Activated T-helper 1 cell treated with anti-CD3 and anti-CD28 coated beads, Interleukin-12 subunit alpha, Interleukin-12 subunit beta, Interleukin-2, Interleukin-4 antibody, amounts not matched to agents 30 ng/mL and 10 ng/mL and 1 ng/mL, durations not matched to agents 14 hours and 24 hours and 36 hours (primary cell): ENCODE measurements at regions not wholly inside any gene's neighbourhood (a gene's known extent, or its start where the extent isn't known, plus 50 kb on each side); places are given as distances from the start of the nearest gene placed in this dataset.

Experiments
- DNase-seq: peaks from one replicate; pipeline ENCODE4 v3.0.0; 2021; ENCODE audit warnings: low spot score
- H3K27ac Mint-ChIP-seq: one replicate; pipeline ENCODE4 v1.8.0; 2021; ENCODE audit warnings: mild to moderate bottlenecking, mixed read lengths
- H3K27me3 Mint-ChIP-seq: one replicate; pipeline ENCODE4 v1.8.0; 2022; ENCODE audit warnings: mild to moderate bottlenecking, moderate library complexity, mixed read lengths; ENCODE audit not compliant: insufficient read depth
- H3K36me3 Mint-ChIP-seq: one replicate; pipeline ENCODE4 v1.8.0; 2021; ENCODE audit warnings: low read depth, mixed read lengths
- H3K4me1 Mint-ChIP-seq: one replicate; pipeline ENCODE4 v1.8.0; 2021; ENCODE audit warnings: low read depth, mixed read lengths
- H3K4me3 Mint-ChIP-seq: one replicate; pipeline ENCODE4 v1.8.0; 2021; ENCODE audit warnings: mild to moderate bottlenecking, moderate library complexity, mixed read lengths
- H3K9me3 Mint-ChIP-seq: one replicate; pipeline ENCODE4 v1.8.0; 2021; ENCODE audit warnings: mixed read lengths
- intact Hi-C: fragments of 100-400 bp; cut with micrococcal nuclease; formaldehyde crosslinking; loops from one replicate; pipeline ENCODE4 v1.15.1; 2024

DNA sequence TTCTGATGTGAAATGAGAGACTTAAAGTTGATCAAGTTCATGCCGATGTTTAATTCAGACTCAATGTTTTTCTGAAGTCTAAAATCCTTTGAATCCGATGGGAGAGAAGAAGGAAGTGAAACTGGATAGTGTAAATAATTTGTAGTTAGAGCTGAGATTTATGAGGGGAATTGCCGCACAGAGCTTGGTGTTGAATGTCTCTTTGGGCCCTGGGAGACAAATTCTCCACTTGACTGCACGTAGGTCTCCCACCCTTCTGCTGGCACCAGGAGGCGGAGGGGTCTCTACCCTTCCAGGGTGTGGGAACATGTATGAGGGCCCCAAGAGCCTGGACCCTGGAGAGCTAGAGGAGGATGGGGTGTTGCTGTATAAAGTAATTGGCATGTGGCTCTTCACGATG, 140.8 kb upstream of the SERP2 start:
- Mint-ChIP-seq H3K27me3 (peaks cover 17% of the 10 kb centered on the region), H3K4me3 (no peak overlapping the region), H3K36me3 (no peaks in the 10 kb centered on the region), H3K27ac (no peak overlapping the region), H3K9me3 (no peaks in the 10 kb centered on the region), H3K4me1 (peaks cover 7% of the 10 kb centered on the region)
- no peak for DNase-seq
- intact Hi-C loops: no loop called here

GRCh38 chr13:44234566-44234965, 139.1 kb upstream of the SERP2 start:
- Mint-ChIP-seq H3K36me3 (no peaks in the 10 kb centered on the region), H3K4me1 (peaks cover 15% of the 10 kb centered on the region), H3K27me3 (peaks cover 24% of the 10 kb centered on the region), H3K27ac (no peak overlapping the region), H3K4me3 (no peak overlapping the region), H3K9me3 (no peaks in the 10 kb centered on the region)
- no peak for DNase-seq
- intact Hi-C loops: no loop called here

DNA sequence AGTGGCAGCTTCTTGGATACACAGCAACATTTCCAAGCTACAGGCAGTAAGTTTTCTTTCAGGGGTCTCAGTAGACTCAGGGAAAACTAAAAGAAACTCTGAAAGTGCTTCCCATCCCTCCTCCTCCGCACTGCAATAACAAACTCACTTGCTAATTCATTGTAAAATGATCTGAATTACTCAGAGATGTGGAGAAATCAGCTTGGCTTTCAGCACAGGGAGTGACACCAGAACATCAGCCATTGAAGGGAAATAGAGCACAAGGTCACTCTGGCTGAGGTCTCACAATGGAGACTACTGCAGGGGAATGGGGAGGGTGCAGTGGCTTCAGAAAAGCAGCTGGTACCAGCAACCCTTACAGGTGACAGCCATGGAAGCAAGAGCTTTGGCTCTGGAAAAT, 137.3 kb upstream of the SERP2 start:
- H3K4me1 Mint-ChIP-seq: peaks cover 15% of the 10 kb centered on the region
- H3K27ac Mint-ChIP-seq: no peak overlapping the region
- intact Hi-C loops: loop anchor here (2.0 kb wide), 1 partner anchor 38 kb away; no protein-coding TSS in a partner anchor
- H3K9me3 Mint-ChIP-seq: no peaks in the 10 kb centered on the region
- no peak overlapping the region for H3K4me3 Mint-ChIP-seq
- H3K36me3 Mint-ChIP-seq: no peaks in the 10 kb centered on the region
- DNase-seq: no peak
- H3K27me3 Mint-ChIP-seq: peaks cover 40% of the 10 kb centered on the region

DNA sequence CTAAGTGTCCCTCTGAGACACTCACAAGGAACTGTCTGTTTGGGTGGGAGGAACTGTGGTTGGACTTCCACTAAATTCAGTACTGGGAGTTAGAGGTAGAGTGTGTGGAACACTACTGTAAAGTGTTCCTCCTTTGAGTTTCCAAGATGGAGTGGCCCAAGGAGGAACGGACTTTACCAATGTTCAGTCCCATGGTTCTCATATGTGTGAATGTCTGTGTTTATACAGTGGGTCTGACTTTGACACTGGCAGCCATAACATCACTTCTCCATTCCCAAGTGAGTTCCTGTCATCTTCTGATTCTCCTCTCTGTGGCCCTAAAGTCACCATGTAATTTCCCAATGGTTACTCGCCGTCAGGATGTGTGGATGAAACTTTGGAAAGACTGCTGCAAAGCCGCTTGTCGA, 136.8 kb upstream of the SERP2 start:
- Mint-ChIP-seq H3K27me3 (peaks cover 42% of the 10 kb centered on the region), H3K27ac (no peak overlapping the region), H3K4me3 (no peak overlapping the region), H3K4me1 (peaks cover 15% of the 10 kb centered on the region), H3K36me3 (no peaks in the 10 kb centered on the region), H3K9me3 (no peaks in the 10 kb centered on the region)
- DNase-seq: no peak
- intact Hi-C loops: loop anchor here (2.0 kb wide), 1 partner anchor 38 kb away; no protein-coding TSS in a partner anchor

DNA sequence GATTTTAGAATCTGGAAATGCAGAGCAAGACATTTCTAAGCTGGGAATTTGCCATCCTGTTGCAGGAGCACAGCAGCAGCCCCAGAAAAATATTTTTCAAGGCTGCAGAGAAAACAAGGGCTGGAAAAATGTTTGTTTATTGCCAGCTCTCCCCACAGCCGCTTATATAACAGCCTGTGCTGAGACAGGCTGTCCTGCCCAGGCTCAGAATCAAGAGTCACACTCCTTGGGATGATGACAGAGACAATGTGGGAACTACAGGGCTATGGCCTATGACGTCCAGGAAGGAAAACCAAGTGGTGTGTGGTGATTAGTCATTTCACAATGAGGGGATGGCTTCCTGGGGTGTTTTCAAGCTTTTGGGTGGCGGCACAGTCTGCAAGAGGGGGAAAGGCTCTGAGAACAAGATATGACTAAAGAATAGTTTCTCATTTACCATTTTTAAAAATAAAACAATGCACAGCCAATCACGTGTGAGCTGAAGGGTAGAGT, 136.3 kb upstream of the SERP2 start:
- peak overlapping the region; percentile 37 for H3K4me3 Mint-ChIP-seq
- intact Hi-C loops: loop anchor here (2.0 kb wide), 1 partner anchor 39 kb away; no protein-coding TSS in a partner anchor
- H3K9me3 Mint-ChIP-seq: no peaks in the 10 kb centered on the region

GRCh38 chr13:44237881-44238421, 135.7 kb upstream of the SERP2 start:
- no peaks in the 10 kb centered on the region for H3K9me3 Mint-ChIP-seq
- no peak overlapping the region for H3K4me3 Mint-ChIP-seq
- no peak overlapping the region for H3K27ac Mint-ChIP-seq
- intact Hi-C loops: loop anchor here (2.0 kb wide), 1 partner anchor 39 kb away; no protein-coding TSS in a partner anchor
- no peaks in the 10 kb centered on the region for H3K36me3 Mint-ChIP-seq
- peaks cover 16% of the 10 kb centered on the region for H3K4me1 Mint-ChIP-seq
- H3K27me3 Mint-ChIP-seq: peaks cover 41% of the 10 kb centered on the region
- no peak for DNase-seq

More for the DNA sequence above, 136.3 kb upstream of the SERP2 start:
- Mint-ChIP-seq H3K36me3 (no peaks in the 10 kb centered on the region), H3K4me1 (peaks cover 15% of the 10 kb centered on the region), H3K27me3 (peaks cover 42% of the 10 kb centered on the region), H3K27ac (no peak overlapping the region)
- DNase-seq: no peak

DNA sequence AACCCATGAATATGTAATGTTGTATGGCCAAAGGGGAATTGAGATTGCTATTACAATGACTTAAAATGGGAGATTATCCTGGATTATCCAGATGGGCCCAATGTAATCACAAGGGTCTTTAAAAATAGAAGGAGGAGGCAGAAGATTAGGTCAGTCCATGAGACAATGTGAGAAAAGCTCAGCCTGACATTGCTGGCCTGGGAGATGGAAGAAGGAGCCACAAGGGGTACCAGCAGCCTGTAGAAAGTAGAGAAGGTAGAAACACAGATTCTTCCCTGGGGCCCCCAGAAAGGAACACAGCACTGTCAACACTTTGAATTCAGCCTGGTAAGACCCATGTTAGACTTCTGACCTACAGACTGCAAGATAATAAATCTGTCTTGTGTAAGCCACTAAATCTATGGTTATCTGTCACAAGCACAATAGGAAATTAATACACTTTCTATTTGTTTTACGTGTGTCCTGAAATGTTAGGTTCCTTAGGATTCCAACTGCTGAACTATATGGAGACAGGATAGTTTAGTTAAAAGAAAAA, 132.9 kb upstream of the SERP2 start:
- H3K36me3 Mint-ChIP-seq: no peaks in the 10 kb centered on the region
- H3K4me1 Mint-ChIP-seq: peaks cover 21% of the 10 kb centered on the region
- H3K9me3 Mint-ChIP-seq: no peaks in the 10 kb centered on the region
- no peak for DNase-seq
- H3K27ac Mint-ChIP-seq: no peak overlapping the region
- H3K4me3 Mint-ChIP-seq: no peak overlapping the region
- intact Hi-C loops: loop anchor here (1.0 to 5.0 kb wide), 2 partner anchors 98 to 333 kb away; no protein-coding TSS in a partner anchor
- peaks cover 33% of the 10 kb centered on the region for H3K27me3 Mint-ChIP-seq

DNA sequence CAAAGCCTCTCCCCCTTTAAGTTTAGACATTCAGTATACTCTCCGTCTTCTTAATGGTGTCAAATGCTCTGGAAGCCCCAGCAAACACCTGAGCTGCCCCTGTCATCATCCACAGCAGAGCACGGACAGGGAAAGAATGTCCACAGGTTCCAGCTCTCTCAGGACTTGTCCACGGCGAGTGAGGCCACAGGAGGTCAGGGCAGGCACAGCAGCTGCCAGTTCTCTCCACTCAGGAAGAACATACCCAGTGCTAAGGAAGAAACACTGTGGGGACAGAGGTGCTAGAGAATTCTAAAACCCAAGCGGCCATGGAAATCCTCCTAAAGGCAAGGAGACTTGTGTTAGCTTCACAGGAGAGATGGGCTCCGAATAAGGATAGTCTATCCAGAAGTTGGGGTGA, 132.0 kb upstream of the SERP2 start:
- no peak for DNase-seq
- Mint-ChIP-seq H3K9me3 (no peaks in the 10 kb centered on the region), H3K4me3 (no peak overlapping the region), H3K36me3 (no peaks in the 10 kb centered on the region), H3K4me1 (peaks cover 21% of the 10 kb centered on the region), H3K27me3 (peaks cover 27% of the 10 kb centered on the region), H3K27ac (no peak overlapping the region)
- intact Hi-C loops: loop anchor here (5.0 kb wide), 1 partner anchor 334 kb away; no protein-coding TSS in a partner anchor

- Mint-ChIP-seq H3K4me1 (peaks cover 14% of the 10 kb centered on the region), H3K27me3 (peaks cover 27% of the 10 kb centered on the region), H3K9me3 (no peaks in the 10 kb centered on the region), H3K27ac (no peak overlapping the region), H3K4me3 (no peak overlapping the region), H3K36me3 (no peaks in the 10 kb centered on the region)
- no peak for DNase-seq
- intact Hi-C loops: loop anchor here (1.0 to 5.0 kb wide), 3 partner anchors 17 to 335 kb away; no protein-coding TSS in a partner anchor
These were observed 130.9 kb upstream of the SERP2 start for GRCh38 chr13:44242766-44243165.

DNA sequence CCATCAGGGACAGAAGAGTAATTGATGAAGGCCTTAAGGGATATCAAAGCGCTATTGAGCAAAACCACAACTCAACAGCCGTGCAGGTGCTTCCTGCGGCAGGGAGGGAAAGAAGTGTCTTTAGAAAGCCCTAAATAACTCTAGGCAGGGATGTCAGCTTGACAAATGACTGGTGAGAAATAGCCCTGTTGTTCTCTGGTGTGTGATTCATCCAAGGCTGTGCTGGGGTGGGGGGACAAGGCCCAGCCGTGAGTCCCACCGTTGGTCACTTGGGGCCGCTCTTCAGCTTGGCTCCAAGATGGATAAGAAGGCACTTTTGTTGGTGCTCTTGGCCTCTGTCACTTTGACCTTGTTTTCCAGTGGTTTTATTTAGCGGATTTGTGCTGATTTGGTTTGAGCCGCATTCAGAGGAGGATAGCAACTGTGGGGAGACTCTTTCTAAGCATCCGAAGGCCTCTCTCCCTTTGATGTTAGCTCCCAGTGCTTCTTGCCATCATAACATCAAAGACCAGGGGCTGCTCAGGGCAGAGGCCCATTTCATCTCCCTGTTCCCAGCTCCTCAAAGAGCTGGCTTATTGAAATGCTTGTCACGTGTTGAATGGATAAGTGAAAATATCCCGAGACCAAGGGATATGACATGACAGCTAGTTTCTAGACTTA, 130.3 kb upstream of the SERP2 start:
- no peak overlapping the region for H3K4me3 Mint-ChIP-seq
- no peak overlapping the region for H3K27ac Mint-ChIP-seq
- H3K36me3 Mint-ChIP-seq: no peaks in the 10 kb centered on the region
- H3K27me3 Mint-ChIP-seq: peaks cover 22% of the 10 kb centered on the region
- peaks cover 8% of the 10 kb centered on the region for H3K4me1 Mint-ChIP-seq
- intact Hi-C loops: loop anchor here (1.0 to 5.0 kb wide), 3 partner anchors 16 to 336 kb away; no protein-coding TSS in a partner anchor
- DNase-seq: no peak
- no peaks in the 10 kb centered on the region for H3K9me3 Mint-ChIP-seq

DNA sequence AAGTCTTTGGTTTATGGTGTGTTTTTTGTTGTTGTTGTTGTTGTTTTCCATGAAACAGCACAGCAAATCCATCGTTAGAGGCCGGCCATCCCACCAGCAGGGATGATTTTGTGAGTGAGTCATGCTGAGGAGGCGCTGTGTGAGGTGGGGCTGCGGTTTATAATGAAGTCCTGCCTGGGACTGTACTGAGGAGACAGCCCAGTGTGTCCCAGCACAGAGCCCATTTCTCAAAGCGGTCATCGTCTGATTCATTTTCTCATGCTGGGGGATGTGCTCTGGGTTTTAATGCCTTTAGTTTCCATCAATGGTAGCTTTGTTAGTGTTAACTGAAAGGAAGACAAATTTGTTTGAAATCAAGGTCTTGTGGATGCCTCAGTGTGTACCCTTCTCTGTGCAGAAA, 129.3 kb upstream of the SERP2 start:
- Mint-ChIP-seq H3K27me3 (peaks cover 21% of the 10 kb centered on the region), H3K27ac (no peak overlapping the region), H3K36me3 (no peaks in the 10 kb centered on the region), H3K4me1 (peaks cover 6% of the 10 kb centered on the region), H3K4me3 (no peak overlapping the region), H3K9me3 (no peaks in the 10 kb centered on the region)
- intact Hi-C loops: loop anchor here (5.0 kb wide), 1 partner anchor 337 kb away; no protein-coding TSS in a partner anchor
- no peak for DNase-seq

GRCh38 chr13:44249431-44249836, 124.2 kb upstream of the SERP2 start:
- intact Hi-C loops: no loop called here
- H3K27ac Mint-ChIP-seq: no peak overlapping the region
- H3K36me3 Mint-ChIP-seq: peaks cover 2% of the 10 kb centered on the region
- H3K4me3 Mint-ChIP-seq: no peak overlapping the region
- no peak for DNase-seq
- H3K27me3 Mint-ChIP-seq: peaks cover 5% of the 10 kb centered on the region
- no peaks in the 10 kb centered on the region for H3K9me3 Mint-ChIP-seq
- no peaks in the 10 kb centered on the region for H3K4me1 Mint-ChIP-seq

- no peak for DNase-seq
- Mint-ChIP-seq H3K27ac (no peak overlapping the region), H3K4me1 (no peaks in the 10 kb centered on the region), H3K9me3 (no peaks in the 10 kb centered on the region), H3K36me3 (peaks cover 2% of the 10 kb centered on the region), H3K4me3 (no peak overlapping the region), H3K27me3 (peaks cover 9% of the 10 kb centered on the region)
- intact Hi-C loops: no loop called here
These were observed 120.7 kb upstream of the SERP2 start for GRCh38 chr13:44252938-44253337.
